ENCODE measurements at regions not wholly inside any gene's neighbourhood (a gene's known extent, or its start where the extent isn't known, plus 50 kb on each side); places are given as distances from the start of the nearest gene placed in this dataset.

GRCh38 chr1:171424494-171424893 is 60.8 kb upstream of the PRRC2C start:
- no peaks in the 10 kb centered on the region for H3K36me3 ChIP-seq (ENCODE audit: control insufficient read depth, insufficient read depth, low read length)
- POLR2A ChIA-PET, result no interaction called here
- H3K27me3 ChIP-seq (ENCODE audit: control insufficient read depth in 2 of 2, insufficient read depth in 2 of 2, low read length in 2 of 2), result peaks cover 13 to 43% of the 10 kb centered on the region in 2 experiments
- no peak overlapping the region for H3K4me3 ChIP-seq
- intact Hi-C loops (cut with micrococcal nuclease) (no loop called here), in situ Hi-C loops (cut with MboI) (no loop called here)
- no peak overlapping the region for H3K9ac ChIP-seq (ENCODE audit: insufficient read depth in 1 of 2, low read depth in 2 of 2, low read length in 2 of 2)
- no peak overlapping the region for H3K27ac ChIP-seq (ENCODE audit: extremely low read depth, low read depth, low read length)
- no peaks in the 10 kb centered on the region for H3K4me1 ChIP-seq (replicated peaks in 1 of 2; ENCODE audit: control insufficient read depth in 2 of 2, insufficient read depth in 2 of 2, low read length in 2 of 2)
- CTCF ChIA-PET (ENCODE audit: low intra/inter-chr PET ratio), result no interaction called here
- DNase-seq (ENCODE audit: extremely low read depth in 1 of 4, low spot score in 3 of 4) (no peak), ATAC-seq (no peak; the same call in 2 of the 3 replicates), FAIRE-seq (no peak)
- no peaks in the 10 kb centered on the region for H3K9me3 ChIP-seq (replicated peaks; ENCODE audit: control insufficient read depth, insufficient read depth, low read depth, low read length)
- H3K9me1 ChIP-seq (ENCODE audit: control insufficient read depth, insufficient read depth, low read length), result no peaks in the 10 kb centered on the region
- no TSS peak for BruUV-seq (replicated peaks)
- no peak overlapping the region for H3K4me2 ChIP-seq (ENCODE audit: insufficient read depth, low read length)
- no peaks in the 10 kb centered on the region for H3K79me2 ChIP-seq (ENCODE audit: control insufficient read depth, insufficient read depth, low read length)
- WGBS (ENCODE audit: insufficient coverage, low coverage, missing lambda C conversion rate), result 0% methylated on average over 4 of the region's 4 CpGs
- no peak overlapping the region for H2AFZ ChIP-seq (ENCODE audit: low read depth, low read length)
- no peaks in the 10 kb centered on the region for H4K20me1 ChIP-seq (replicated peaks; ENCODE audit: control insufficient read depth, insufficient read depth, low read length)
- TF ChIP-seq IRF9 (tag; IDR thresholded peaks at IDR 0.05), result no peak
- no peak for TF ChIP-seq HBP1 (CRISPR knock-in tag; IDR thresholded peaks at IDR 0.05)
- no peak for TF ChIP-seq HOXB6 (CRISPR knock-in tag; IDR thresholded peaks at IDR 0.05; ENCODE audit: borderline replicate concordance)
- TF ChIP-seq OTX1 (CRISPR knock-in tag; IDR thresholded peaks at IDR 0.05), result no peak
- no peak for TF ChIP-seq PHF20 (IDR thresholded peaks at IDR 0.05; ENCODE audit: partially characterized antibody)
- no peak for TF ChIP-seq DLX4 (CRISPR knock-in tag; IDR thresholded peaks at IDR 0.05)
- TF ChIP-seq PHB2 (IDR thresholded peaks at IDR 0.05; ENCODE audit: low read depth), result no peak
- no peak for TF ChIP-seq TSHZ1 (CRISPR knock-in tag; IDR thresholded peaks at IDR 0.05)
- no peak for TF ChIP-seq HLTF (IDR thresholded peaks at IDR 0.05)
- no peak for TF ChIP-seq NR2F6 (CRISPR knock-in tag; IDR thresholded peaks at IDR 0.05)
- TF ChIP-seq ZNF609 (CRISPR knock-in tag; IDR thresholded peaks at IDR 0.05; ENCODE audit: borderline replicate concordance), result no peak
- TF ChIP-seq ZFP1 (CRISPR knock-in tag; IDR thresholded peaks at IDR 0.05), result no peak
